A549 (cell line): ENCODE measurements at regions not wholly inside any gene's neighbourhood (a gene's known extent, or its start where the extent isn't known, plus 50 kb on each side); places are given as distances from the start of the nearest gene placed in this dataset.

Experiments
- ATAC-seq, 2 experiments: fragments of 200-7000 bp in 1 of 2; fragments of >200 bp in 1 of 2; cut with Nextera tagmentation in 1 of 2; cut with Tn5 transposase in 1 of 2; 3 replicates each; pipeline versions ENCODE4 v1.8.0 to v1.9.1; 2018 to 2020; ENCODE audit warnings: mild to moderate bottlenecking in 1 of 2, moderate library complexity in 1 of 2
- CTCF ChIA-PET: fragments of 300-600 bp; sonication (Branson Sonifier 250); formaldehyde crosslinking; extraction: SDS; loops from one replicate; lab custom pipeline; 2021; ENCODE audit warnings: antibody characterized with exemption, inconsistent platforms; lab: Yijun Ruan, JAX
- POLR2A ChIA-PET: fragments of 350-600 bp; formaldehyde crosslinking; extraction: SDS; loops from one replicate; lab custom pipeline; 2021; ENCODE audit warnings: antibody characterized with exemption, inconsistent platforms; lab: Yijun Ruan, JAX
- DNase-seq, 2 experiments: peaks; one replicate each; pipeline versions ENCODE4 v3.0.0 to v3.0.0-alpha.2; 2011 to 2016; ENCODE audit warnings: low read depth in 1 of 2, low spot score in 1 of 2
- FAIRE-seq: peaks from 2 replicates; lab custom pipeline; 2011; peaks lifted over from hg19 to GRCh38; lab: Jason Lieb, UNC
- H3K27ac ChIP-seq, 2 experiments: fragments of >200 bp; sonication (Bioruptor Twin); formaldehyde crosslinking; 3 replicates each; pipeline ENCODE4 v1.5.1; 2016 to 2017
- H3K4me1 ChIP-seq: fragments of >200 bp; sonication (Bioruptor Twin); formaldehyde crosslinking; 3 replicates; pipeline ENCODE4 v1.6.1; 2016
- H3K4me2 ChIP-seq: fragments of >200 bp; sonication (Bioruptor Twin); formaldehyde crosslinking; 3 replicates; pipeline ENCODE4 v1.6.1; 2016
- H3K4me3 ChIP-seq: fragments of >200 bp; sonication (Bioruptor Twin); formaldehyde crosslinking; 3 replicates; pipeline ENCODE4 v1.5.1; 2016
- H3K9me3 ChIP-seq: fragments of >200 bp; sonication (Bioruptor Twin); formaldehyde crosslinking; 3 replicates; pipeline ENCODE4 v1.6.1; 2016
- BHLHE40 ChIP-seq: IDR thresholded peaks from 2 replicates; pipeline ENCODE4 v1.6.1; 2012; ENCODE audit warnings: low read depth, low read length, inconsistent platforms
- CBX2 ChIP-seq: fragments of 200-600 bp; sonication (generic); IDR thresholded peaks from 2 replicates; pipeline ENCODE4 v1.6.1; 2016; ENCODE audit warnings: low read depth, mild to moderate bottlenecking, borderline replicate concordance
- CBX8 ChIP-seq: fragments of 200-600 bp; sonication (generic); IDR thresholded peaks from 2 replicates; pipeline ENCODE4 v1.6.1; 2016
- CTCF ChIP-seq: fragments of >200 bp; sonication (Bioruptor Twin); formaldehyde crosslinking; IDR thresholded peaks from 3 replicates; pipeline ENCODE4 v1.5.1; 2016
- E2F6 ChIP-seq: IDR thresholded peaks from 2 replicates; pipeline ENCODE4 v1.6.1; 2012; ENCODE audit warnings: low read depth, borderline replicate concordance
- EHF ChIP-seq: fragments of 250-450 bp; sonication (Bioruptor Pico); IDR thresholded peaks from 2 replicates; pipeline ENCODE4 v1.5.0; 2020; ENCODE audit warnings: mild to moderate bottlenecking
- ELK1 ChIP-seq: fragments of 150-350 bp; IDR thresholded peaks from 2 replicates; pipeline ENCODE4 v1.6.1; 2014; ENCODE audit warnings: low read depth, mild to moderate bottlenecking, low read length
- ESRRA ChIP-seq: fragments of 150-350 bp; IDR thresholded peaks from 2 replicates; pipeline ENCODE4 v1.6.1; 2014; ENCODE audit warnings: mild to moderate bottlenecking, low read length, borderline replicate concordance
- FOSB ChIP-seq: fragments of 250-450 bp; sonication (Bioruptor Pico); IDR thresholded peaks from 2 replicates; pipeline ENCODE4 v1.5.0; 2020; ENCODE audit warnings: mild to moderate bottlenecking, moderate library complexity
- FOSL2 ChIP-seq, 2 experiments: fragments of 450-650 bp in 1 of 2; fragments of >200 bp in 1 of 2; sonication (Bioruptor Twin) in 1 of 2; formaldehyde crosslinking; IDR thresholded peaks; 2 replicates each; pipeline versions ENCODE4 v1.5.0 to v1.6.1; 2016 to 2020; ENCODE audit warnings: mild to moderate bottlenecking in 1 of 2, moderate library complexity in 1 of 2
- GATA3 ChIP-seq: IDR thresholded peaks from 2 replicates; pipeline ENCODE4 v1.6.1; 2012; ENCODE audit warnings: borderline replicate concordance
- HDAC2 ChIP-seq: fragments of 200-600 bp; sonication (generic); IDR thresholded peaks from 2 replicates; pipeline ENCODE4 v1.6.1; 2016
- HMGXB4 ChIP-seq: fragments of 250-450 bp; sonication (Bioruptor Pico); IDR thresholded peaks from 2 replicates; pipeline ENCODE4 v1.5.0; 2021; ENCODE audit warnings: mild to moderate bottlenecking, moderate library complexity, borderline replicate concordance
- HOXB5 ChIP-seq: fragments of 250-450 bp; sonication (Bioruptor Pico); IDR thresholded peaks from 2 replicates; pipeline ENCODE4 v1.5.0; 2020; ENCODE audit warnings: mild to moderate bottlenecking, moderate library complexity
- JUNB ChIP-seq: fragments of >200 bp; sonication (Bioruptor Twin); formaldehyde crosslinking; IDR thresholded peaks from 2 replicates; pipeline ENCODE4 v1.6.1; 2016
- KDM1A ChIP-seq: fragments of 200-600 bp; sonication (generic); IDR thresholded peaks from 2 replicates; pipeline ENCODE4 v1.6.1; 2016; ENCODE audit warnings: low read depth, mild to moderate bottlenecking
- KDM5A ChIP-seq: fragments of 200-600 bp; sonication (generic); IDR thresholded peaks from 2 replicates; pipeline ENCODE4 v1.6.1; 2016; ENCODE audit warnings: antibody characterized with exemption, mild to moderate bottlenecking
- MAZ ChIP-seq: fragments of 150-350 bp; IDR thresholded peaks from 2 replicates; pipeline ENCODE4 v1.6.1; 2014; ENCODE audit warnings: antibody characterized with exemption, low read depth, low read length, borderline replicate concordance
- MYC ChIP-seq: IDR thresholded peaks from 2 replicates; pipeline ENCODE4 v1.6.1; 2012; ENCODE audit warnings: mild to moderate bottlenecking, inconsistent platforms, low read length, improper control_type of control experiment, borderline replicate concordance
- NPAS2 ChIP-seq: fragments of 250-450 bp; sonication (Bioruptor Pico); IDR thresholded peaks from 2 replicates; pipeline ENCODE4 v1.8.0; 2022; ENCODE audit warnings: mild to moderate bottlenecking, moderate library complexity, borderline replicate concordance
- RAD21 ChIP-seq, 2 experiments: fragments of >200 bp in 1 of 2; sonication (Bioruptor Twin) in 1 of 2; formaldehyde crosslinking in 1 of 2; IDR thresholded peaks in 1 of 2; conservative IDR thresholded peaks in 1 of 2; 2 replicates in 1 of 2; 3 replicates in 1 of 2; pipeline ENCODE4 v1.6.1; 2012 to 2018; ENCODE audit warnings: inconsistent platforms in 1 of 2
- RARB ChIP-seq: fragments of 250-450 bp; sonication (Bioruptor Pico); IDR thresholded peaks from 2 replicates; pipeline ENCODE4 v1.8.0; 2021; ENCODE audit warnings: mild to moderate bottlenecking, moderate library complexity
- RNF2 ChIP-seq: fragments of 200-600 bp; sonication (generic); IDR thresholded peaks from 2 replicates; pipeline ENCODE4 v1.6.1; 2016; ENCODE audit warnings: low read depth, mild to moderate bottlenecking, antibody characterized with exemption, moderate library complexity, borderline replicate concordance
- SMC3 ChIP-seq: fragments of >200 bp; sonication (Bioruptor Twin); formaldehyde crosslinking; IDR thresholded peaks from 3 replicates; pipeline ENCODE4 v1.6.1; 2018; ENCODE audit warnings: inconsistent platforms
- TFCP2L1 ChIP-seq: fragments of 250-450 bp; sonication (Bioruptor Pico); IDR thresholded peaks from 2 replicates; pipeline ENCODE4 v1.5.0; 2021; ENCODE audit warnings: mild to moderate bottlenecking
- ZC3H11A ChIP-seq: fragments of 450-650 bp; IDR thresholded peaks from 2 replicates; pipeline ENCODE4 v1.6.1; 2014; ENCODE audit warnings: antibody characterized with exemption, mild to moderate bottlenecking
- ZFP36 ChIP-seq: fragments of 450-650 bp; IDR thresholded peaks from 2 replicates; pipeline ENCODE4 v1.6.1; 2014; ENCODE audit warnings: borderline replicate concordance; ENCODE audit not compliant: partially characterized antibody
- ZNF302 ChIP-seq: fragments of 250-450 bp; sonication (Bioruptor Pico); IDR thresholded peaks from 2 replicates; pipeline ENCODE4 v1.9.0; 2021; ENCODE audit warnings: inconsistent platforms, mild to moderate bottlenecking, moderate library complexity
- WGBS: methylation state at CpG from one replicate; pipeline ENCODE4 v1.1.6; 2017; ENCODE audit errors: missing lambda C conversion rate; 5-methylcytosine and 5-hydroxymethylcytosine counted together

- FAIRE-seq (no peak), DNase-seq (no peak), ATAC-seq (no peak)
- 47% methylated on average over 2 of the region's 2 CpGs for WGBS
- H3K4me2 ChIP-seq, result no peak overlapping the region
- H3K9me3 ChIP-seq, result no peaks in the 10 kb centered on the region
- TF ChIP-seq RNF2, result no peak
- no peak for TF ChIP-seq TFCP2L1 (CRISPR knock-in tag)
- no peak for TF ChIP-seq EHF (CRISPR knock-in tag)
- no peak for TF ChIP-seq KDM1A
- TF ChIP-seq ZC3H11A, result no peak
- TF ChIP-seq ESRRA, result no peak
- no peak for TF ChIP-seq FOSL2 (IDR thresholded peaks at IDR 0.05)
- TF ChIP-seq FOSL2 (CRISPR knock-in tag; IDR thresholded peaks at IDR 0.05), result no peak
- no peak for TF ChIP-seq NPAS2 (CRISPR knock-in tag)
- TF ChIP-seq MAZ, result no peak
- no peak for TF ChIP-seq FOSB
- no peak for TF ChIP-seq ZFP36
- TF ChIP-seq E2F6, result no peak
- TF ChIP-seq GATA3, result no peak
- TF ChIP-seq CTCF, result no peak
- no peak for TF ChIP-seq HMGXB4 (CRISPR knock-in tag)
- no peak for TF ChIP-seq RARB (CRISPR knock-in tag)
- no peak for TF ChIP-seq RAD21 (conservative IDR thresholded peaks at IDR 0.05 in 1 of 2, IDR thresholded peaks at IDR 0.05 in 1 of 2)
- TF ChIP-seq, all 56 proteins: peak for 0
- Histone ChIP-seq H3K4me1 (no peaks in the 10 kb centered on the region), H3K4me3 (no peak overlapping the region), H3K27ac (no peak overlapping the region)
- ChIA-PET POLR2A (no interaction called here), CTCF (interaction anchor here (0.6 to 0.7 kb wide), 2 partner anchors 12 to 1308 kb away, joined by 3 read pairs; no protein-coding TSS in a partner anchor)
Measured at GRCh38 chr4:20614816-20615215, 85.4 kb upstream of the PACRGL start.

GRCh38 chr4:20615486-20616260 is 84.6 kb upstream of the PACRGL start:
- whole genome bisulfite sequencing, result 12% methylated on average over 7 of the region's 7 CpGs
- FAIRE-seq (no peak), DNase-seq (no peak), ATAC-seq (no peak)
- Histone ChIP-seq H3K9me3 (no peaks in the 10 kb centered on the region), H3K4me2 (no peak overlapping the region), H3K27ac (no peak overlapping the region), H3K4me1 (no peaks in the 10 kb centered on the region), H3K4me3 (no peak overlapping the region)
- ChIA-PET CTCF (interaction anchor here (1.2 kb wide), 1 partner anchor 70 kb away, joined by 3 read pairs; no protein-coding TSS in a partner anchor), POLR2A (no interaction called here)
- no peak for TF ChIP-seq FOSL2 (IDR thresholded peaks at IDR 0.05)
- no peak for TF ChIP-seq FOSL2 (CRISPR knock-in tag; IDR thresholded peaks at IDR 0.05)
- no peak for TF ChIP-seq ELK1
- TF ChIP-seq CBX2, result no peak
- TF ChIP-seq CBX8, result no peak
- no peak for TF ChIP-seq SMC3
- no peak for TF ChIP-seq HMGXB4 (CRISPR knock-in tag)
- no peak for TF ChIP-seq KDM5A
- TF ChIP-seq HDAC2, result no peak
- no peak for TF ChIP-seq TFCP2L1 (CRISPR knock-in tag)
- no peak for TF ChIP-seq JUNB
- TF ChIP-seq HOXB5 (CRISPR knock-in tag), result no peak
- no peak for TF ChIP-seq ZNF302 (CRISPR knock-in tag)
- TF ChIP-seq NPAS2 (CRISPR knock-in tag), result no peak
- TF ChIP-seq ZC3H11A, result no peak
- no peak for TF ChIP-seq BHLHE40
- TF ChIP-seq MYC, result no peak
- no peak for TF ChIP-seq MAZ
